ENCODE measurements at regions not wholly inside any gene's neighbourhood (a gene's known extent, or its start where the extent isn't known, plus 50 kb on each side); places are given as distances from the start of the nearest gene placed in this dataset.

DNA sequence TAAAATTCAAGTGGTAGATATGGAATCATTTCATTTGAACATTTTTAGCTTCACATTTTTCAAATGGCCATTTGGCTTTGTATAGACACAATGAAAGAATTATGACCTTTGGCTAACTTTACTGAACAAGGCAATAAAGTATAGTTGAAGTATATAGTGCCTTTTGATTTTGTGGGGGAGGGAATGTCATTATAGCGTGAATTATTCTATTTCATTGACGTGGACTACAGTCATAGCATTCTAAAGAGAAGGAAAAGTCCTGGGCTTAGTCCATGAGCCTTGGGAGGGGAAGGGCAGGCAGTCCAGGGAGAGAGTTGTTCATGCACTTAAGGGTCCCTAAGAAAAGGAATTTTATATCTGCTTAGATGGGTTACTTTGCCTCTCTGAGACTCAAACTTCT lies 181.4 kb upstream of the GPR26 start:
- no peaks in the 10 kb centered on the region for H3K79me2 ChIP-seq (ENCODE audit: control insufficient read depth, insufficient read depth, low read length)
- no peaks in the 10 kb centered on the region for H3K9me3 ChIP-seq (replicated peaks; ENCODE audit: control insufficient read depth, insufficient read depth, low read length)
- no peaks in the 10 kb centered on the region for H3K27me3 ChIP-seq (ENCODE audit: control insufficient read depth in 2 of 2, insufficient read depth in 2 of 2, low read length in 2 of 2)
- DNase-seq (ENCODE audit: low read depth, low spot score) (no peak), FAIRE-seq (no peak)
- no peak overlapping the region for H3K27ac ChIP-seq (ENCODE audit: insufficient read depth, low read depth, low read length)
- dilution Hi-C loops (cut with MboI; ENCODE audit: extremely low pct_ligation_motif_present, low sequenced_read_pairs), result no loop called here
- no peaks in the 10 kb centered on the region for H3K9me1 ChIP-seq (replicated peaks; ENCODE audit: control insufficient read depth, extremely low read depth, insufficient read depth, low read length)
- BruUV-seq (replicated peaks), result no TSS peak
- ChIA-PET CTCF (no interaction called here), POLR2A (no interaction called here)
- no peak overlapping the region for H3K9ac ChIP-seq (replicated peaks; ENCODE audit: extremely low read depth, insufficient read depth, low read length)
- TF ChIP-seq POLR2A (IDR thresholded peaks at IDR 0.05; ENCODE audit: low read depth, low read length) (no peak), MYC (IDR thresholded peaks at IDR 0.05; ENCODE audit: low read depth, low read length) (no peak), JUN (IDR thresholded peaks at IDR 0.05; ENCODE audit: borderline replicate concordance, insufficient read depth, insufficient read length, low read depth) (no peak), POLR2AphosphoS5 (IDR thresholded peaks at IDR 0.05; ENCODE audit: insufficient read depth, low read depth, low read length) (no peak), FOS (IDR thresholded peaks at IDR 0.05; ENCODE audit: borderline replicate concordance, insufficient read depth, low read length) (no peak), EZH2 (IDR thresholded peaks at IDR 0.05; ENCODE audit: borderline replicate concordance, low read depth, low read length, severe bottlenecking) (no peak), GATA2 (IDR thresholded peaks at IDR 0.05; ENCODE audit: insufficient read depth, insufficient read length, low read depth, low read length) (no peak)
- TF ChIP-seq, protein P1, sequence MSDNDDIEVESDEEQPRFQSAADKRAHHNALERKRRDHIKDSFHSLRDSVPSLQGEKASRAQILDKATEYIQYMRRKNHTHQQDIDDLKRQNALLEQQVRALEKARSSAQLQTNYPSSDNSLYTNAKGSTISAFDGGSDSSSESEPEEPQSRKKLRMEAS (IDR thresholded peaks at IDR 0.05; ENCODE audit: insufficient read depth, insufficient read length), result no peak
- TF ChIP-seq, protein P2, sequence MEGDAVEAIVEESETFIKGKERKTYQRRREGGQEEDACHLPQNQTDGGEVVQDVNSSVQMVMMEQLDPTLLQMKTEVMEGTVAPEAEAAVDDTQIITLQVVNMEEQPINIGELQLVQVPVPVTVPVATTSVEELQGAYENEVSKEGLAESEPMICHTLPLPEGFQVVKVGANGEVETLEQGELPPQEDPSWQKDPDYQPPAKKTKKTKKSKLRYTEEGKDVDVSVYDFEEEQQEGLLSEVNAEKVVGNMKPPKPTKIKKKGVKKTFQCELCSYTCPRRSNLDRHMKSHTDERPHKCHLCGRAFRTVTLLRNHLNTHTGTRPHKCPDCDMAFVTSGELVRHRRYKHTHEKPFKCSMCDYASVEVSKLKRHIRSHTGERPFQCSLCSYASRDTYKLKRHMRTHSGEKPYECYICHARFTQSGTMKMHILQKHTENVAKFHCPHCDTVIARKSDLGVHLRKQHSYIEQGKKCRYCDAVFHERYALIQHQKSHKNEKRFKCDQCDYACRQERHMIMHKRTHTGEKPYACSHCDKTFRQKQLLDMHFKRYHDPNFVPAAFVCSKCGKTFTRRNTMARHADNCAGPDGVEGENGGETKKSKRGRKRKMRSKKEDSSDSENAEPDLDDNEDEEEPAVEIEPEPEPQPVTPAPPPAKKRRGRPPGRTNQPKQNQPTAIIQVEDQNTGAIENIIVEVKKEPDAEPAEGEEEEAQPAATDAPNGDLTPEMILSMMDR (IDR thresholded peaks at IDR 0.05; ENCODE audit: extremely low read depth in 1 of 2, insufficient read depth in 1 of 2, low read depth in 1 of 2, low read length in 2 of 2), result no peak
- no peaks in the 10 kb centered on the region for H3K4me1 ChIP-seq (ENCODE audit: control insufficient read depth, extremely low read depth, insufficient read depth, low read length)
- H3K36me3 ChIP-seq (ENCODE audit: control insufficient read depth in 2 of 2, extremely low read depth in 1 of 2, insufficient read depth in 2 of 2, low read length in 2 of 2), result no peaks in the 10 kb centered on the region
- H3K4me2 ChIP-seq (ENCODE audit: insufficient read depth, low read length), result no peak overlapping the region
- H2AFZ ChIP-seq (ENCODE audit: low read depth, low read length), result no peak overlapping the region
- H4K20me1 ChIP-seq (replicated peaks; ENCODE audit: control insufficient read depth, extremely low read depth, insufficient read depth, low read length), result no peaks in the 10 kb centered on the region
- intact Hi-C loops (cut with micrococcal nuclease), result no loop called here
- H3K4me3 ChIP-seq (replicated peaks in 1 of 3; ENCODE audit: insufficient read depth in 1 of 3, low read depth in 1 of 3, low read length in 3 of 3), result no peak overlapping the region
